Peyer's patch (tissue), 4 donors: ENCODE measurements at regions not wholly inside any gene's neighbourhood (a gene's known extent, or its start where the extent isn't known, plus 50 kb on each side); places are given as distances from the start of the nearest gene placed in this dataset.

ENCODE experiments used
- CTCF ChIP-seq, 6 experiments: fragments of 450-650 bp in 4 of 6; fragments of 200-600 bp in 2 of 6; sonication (generic) in 1 of 6; IDR thresholded peaks; one replicate each; pipeline ENCODE4 v1.5.1; 2017 to 2019; ENCODE audit warnings: antibody characterized with exemption in 6 of 6, mild to moderate bottlenecking in 3 of 6, moderate library complexity in 1 of 6
- POLR2A ChIP-seq, 2 donors: fragments of 450-650 bp; IDR thresholded peaks; one replicate each; pipeline ENCODE4 v1.5.1; 2017; ENCODE audit warnings: antibody characterized with exemption in 2 of 2, mild to moderate bottlenecking in 2 of 2, moderate library complexity in 2 of 2

GRCh38 chr12:124494751-124495129, 72.7 kb downstream of the NCOR2 start:
- TF ChIP-seq CTCF (IDR thresholded peaks at IDR 0.05) (no peak), POLR2A (IDR thresholded peaks at IDR 0.05) (no peak)
